Parathyroid adenoma (tissue), 2 donors: ENCODE measurements at regions not wholly inside any gene's neighbourhood (a gene's known extent, or its start where the extent isn't known, plus 50 kb on each side); places are given as distances from the start of the nearest gene placed in this dataset.
"Not testable (repeated sequence)": the region's sequence is repeated elsewhere in the genome, so short reads cannot be mapped to it uniquely, and the experiment has no call there.

Experiments used
- H2AFZ ChIP-seq: fragments of 300-600 bp; sonication (generic); one replicate; pipeline ENCODE4 v1.7.0; 2017; ENCODE audit warnings: antibody characterized with exemption, mild to moderate bottlenecking
- H3K27ac ChIP-seq: fragments of 300-600 bp; sonication (generic); one replicate; pipeline ENCODE4 v1.7.0; 2017
- H3K27me3 ChIP-seq: fragments of 300-600 bp; sonication (generic); one replicate; pipeline ENCODE4 v1.7.0; 2017; ENCODE audit warnings: low read length; ENCODE audit not compliant: control insufficient read depth, insufficient read depth
- H3K36me3 ChIP-seq: fragments of 300-600 bp; sonication (generic); one replicate; pipeline ENCODE4 v1.7.0; 2017; ENCODE audit warnings: low read length; ENCODE audit not compliant: control insufficient read depth, insufficient read depth
- H3K4me1 ChIP-seq: fragments of 300-600 bp; sonication (generic); one replicate; pipeline ENCODE4 v1.7.0; 2017; ENCODE audit warnings: control low read depth
- H3K4me2 ChIP-seq: fragments of 300-600 bp; sonication (generic); one replicate; pipeline ENCODE4 v1.7.0; 2017; ENCODE audit warnings: low read length
- H3K4me3 ChIP-seq: fragments of 300-600 bp; sonication (generic); one replicate; pipeline ENCODE4 v1.7.0; 2017; ENCODE audit warnings: low read depth, low read length
- H3K79me2 ChIP-seq: fragments of 300-600 bp; sonication (generic); one replicate; pipeline ENCODE4 v1.7.0; 2017; ENCODE audit warnings: control low read depth
- H3K9ac ChIP-seq: fragments of 300-600 bp; sonication (generic); one replicate; pipeline ENCODE4 v1.7.0; 2017; ENCODE audit warnings: mild to moderate bottlenecking
- H3K9me3 ChIP-seq: fragments of 300-600 bp; sonication (generic); one replicate; pipeline ENCODE4 v1.7.0; 2017; ENCODE audit warnings: low read length; ENCODE audit not compliant: control insufficient read depth
- CTCF ChIP-seq: fragments of 300-600 bp; sonication (generic); IDR thresholded peaks from one replicate; pipeline ENCODE4 v1.7.0; 2017; ENCODE audit warnings: antibody characterized with exemption, mild to moderate bottlenecking
- donor health status: primary hyperparathyroidism.

- Histone ChIP-seq H3K27me3 (no peaks in the 10 kb centered on the region), H3K9ac (no peak overlapping the region), H2AFZ (no peak overlapping the region), H3K4me2 (no peak overlapping the region), H3K4me1 (no peaks in the 10 kb centered on the region), H3K4me3 (no peak overlapping the region), H3K36me3 (no peaks in the 10 kb centered on the region), H3K79me2 (no peaks in the 10 kb centered on the region), H3K9me3 (no peaks in the 10 kb centered on the region), H3K27ac (no peak overlapping the region)
- no peak for TF ChIP-seq CTCF
These were observed 148.1 kb upstream of the EOLA2 start for GRCh38 chrX:150086371-150086770.

GRCh38 chrX:150087612-150088011 is 149.3 kb upstream of the EOLA2 start:
- Histone ChIP-seq H3K9ac (no peak overlapping the region), H3K4me1 (no peaks in the 10 kb centered on the region), H3K4me2 (no peak overlapping the region), H3K4me3 (no peak overlapping the region), H2AFZ (no peak overlapping the region), H3K27me3 (no peaks in the 10 kb centered on the region), H3K9me3 (no peaks in the 10 kb centered on the region), H3K27ac (no peak overlapping the region), H3K36me3 (no peaks in the 10 kb centered on the region), H3K79me2 (no peaks in the 10 kb centered on the region)
- TF ChIP-seq CTCF: no peak

GRCh38 chrX:150088042-150088441 is 149.8 kb upstream of the EOLA2 start:
- Histone ChIP-seq H3K9ac (no peak overlapping the region), H3K27me3 (no peaks in the 10 kb centered on the region), H3K4me1 (no peaks in the 10 kb centered on the region), H3K79me2 (no peaks in the 10 kb centered on the region), H3K27ac (no peak overlapping the region), H3K4me3 (no peak overlapping the region), H3K36me3 (no peaks in the 10 kb centered on the region), H2AFZ (no peak overlapping the region), H3K4me2 (no peak overlapping the region), H3K9me3 (no peaks in the 10 kb centered on the region)
- no peak for TF ChIP-seq CTCF

- Histone ChIP-seq H3K79me2 (no peaks in the 10 kb centered on the region), H2AFZ (no peak overlapping the region), H3K27me3 (no peaks in the 10 kb centered on the region), H3K9ac (no peak overlapping the region), H3K9me3 (no peaks in the 10 kb centered on the region), H3K36me3 (no peaks in the 10 kb centered on the region), H3K4me3 (no peak overlapping the region), H3K4me2 (no peak overlapping the region), H3K27ac (no peak overlapping the region), H3K4me1 (no peaks in the 10 kb centered on the region)
- TF ChIP-seq CTCF: no peak
These were observed 150.7 kb upstream of the EOLA2 start for GRCh38 chrX:150088766-150089518.

- not testable (repeated sequence) for H3K36me3 ChIP-seq, H3K9me3 ChIP-seq, H3K9ac ChIP-seq
These were observed 153.0 kb upstream of the EOLA2 start for GRCh38 chrX:150091300-150091699.

More at GRCh38 chrX:150091300-150091699, 153.0 kb upstream of the EOLA2 start:
- not testable (repeated sequence) for H3K4me2 ChIP-seq, H2AFZ ChIP-seq, H3K4me3 ChIP-seq, H3K4me1 ChIP-seq, H3K79me2 ChIP-seq, H3K27me3 ChIP-seq, H3K27ac ChIP-seq
